Activated effector memory CD4-positive, alpha-beta T cell treated with anti-CD3 and anti-CD28 coated beads, Interleukin-2, amount 50 U/mL, for 16 hours (primary cell): ENCODE measurements at regions not wholly inside any gene's neighbourhood (a gene's known extent, or its start where the extent isn't known, plus 50 kb on each side); places are given as distances from the start of the nearest gene placed in this dataset.

Source experiments
- DNase-seq: peaks from one replicate; pipeline ENCODE4 v3.0.0-alpha.2; 2020

DNA sequence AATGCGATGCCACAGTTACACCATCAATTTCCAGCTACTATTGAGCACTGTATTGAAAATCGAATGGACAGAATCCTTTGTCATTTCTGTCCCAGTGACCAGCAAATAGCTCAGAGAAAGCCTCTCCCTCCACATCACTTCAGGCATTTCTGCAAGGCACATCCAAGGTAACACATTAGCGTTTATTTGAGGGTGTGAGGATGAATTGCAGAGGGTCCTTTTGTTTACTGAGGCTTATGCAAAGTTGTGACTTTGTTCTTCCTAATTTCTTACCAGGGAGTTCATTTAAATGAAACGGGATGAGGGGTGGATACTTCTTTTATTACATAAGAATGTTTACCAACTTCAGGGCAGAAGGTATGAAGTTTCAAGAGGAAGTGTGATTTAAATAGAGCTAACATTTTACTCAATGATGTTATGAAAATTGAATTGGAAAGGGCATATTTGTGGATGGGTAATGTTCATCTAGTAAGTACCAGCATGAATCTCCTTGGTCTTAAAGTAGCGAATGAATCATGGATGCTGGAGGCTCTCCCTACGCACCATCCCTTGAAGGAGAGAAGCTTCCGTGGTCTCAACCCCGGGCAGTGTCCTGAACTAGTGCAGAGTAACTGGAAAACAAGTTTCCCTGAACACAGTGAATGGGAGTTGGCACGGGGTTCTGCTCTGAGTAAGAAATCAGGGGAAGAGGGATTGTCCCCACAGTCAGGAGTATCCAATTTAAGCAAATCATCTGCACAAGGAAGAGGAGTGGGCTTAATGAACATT lies 756.5 kb downstream of the GALR1 start:
- no peak for DNase-seq

DNA sequence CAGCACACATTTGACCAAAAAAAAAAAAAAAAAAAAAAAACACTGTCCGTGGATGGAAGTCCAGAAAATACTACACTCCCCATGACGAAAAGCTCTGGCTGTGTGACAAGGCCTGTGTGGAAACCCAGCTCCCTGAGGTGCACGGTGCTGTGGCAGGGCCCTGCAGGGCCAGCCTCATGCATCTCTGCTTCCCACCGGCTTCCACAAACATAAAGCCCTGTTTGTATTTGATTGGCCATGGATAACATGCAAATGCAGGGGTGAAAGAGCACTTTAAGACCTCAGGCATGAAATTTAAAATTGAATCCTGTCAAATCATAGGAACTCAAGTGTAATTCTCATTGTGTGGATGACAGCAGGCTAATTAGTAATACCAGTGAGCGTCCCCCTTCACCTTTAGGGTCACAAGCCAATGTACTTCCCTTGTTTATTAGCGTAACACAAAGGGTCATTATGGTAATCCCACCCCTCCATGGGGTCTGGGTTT lies 757.2 kb downstream of the GALR1 start:
- DNase-seq, result no peak

DNA sequence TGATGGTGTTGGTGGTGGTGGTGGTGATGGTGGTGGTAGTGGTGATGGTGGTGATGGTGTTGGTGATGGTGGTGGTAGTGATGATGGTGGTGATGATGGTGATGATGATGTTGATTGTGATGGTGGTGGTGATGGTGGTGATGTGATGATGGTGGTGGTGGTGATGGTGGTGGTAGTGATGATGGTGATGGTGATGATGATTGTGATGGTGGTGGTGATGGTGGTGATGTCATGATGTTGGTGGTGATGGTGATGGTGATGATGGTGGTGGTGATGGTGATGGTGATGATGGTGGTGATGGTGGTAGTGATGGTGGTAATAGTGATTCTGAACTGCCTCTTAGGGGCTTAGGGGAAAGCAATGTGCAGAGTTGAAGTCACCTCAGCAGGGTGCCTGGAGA lies 760.7 kb downstream of the GALR1 start:
- no peak for DNase-seq

GRCh38 chr18:78017869-78018268 lies 768.2 kb downstream of the GALR1 start:
- no peak for DNase-seq

DNA sequence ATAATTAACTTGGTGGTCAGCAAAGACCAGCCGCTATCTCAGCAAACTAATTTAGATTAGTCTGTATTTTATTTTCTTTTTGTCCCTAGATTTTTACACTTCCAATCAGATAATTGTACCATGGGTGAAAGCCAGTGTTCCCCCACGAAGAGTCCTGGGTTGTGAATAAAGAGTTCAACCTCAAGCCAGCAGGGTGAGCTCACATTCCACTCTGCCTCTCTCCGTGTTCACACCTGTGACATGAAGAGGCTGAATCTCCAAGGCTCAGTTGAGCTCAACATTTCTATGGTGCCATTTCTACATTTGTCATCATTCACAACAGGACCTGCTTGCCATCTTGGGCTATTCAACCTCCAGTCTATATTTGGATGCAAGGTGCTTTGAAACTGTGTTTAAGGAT lies 771.5 kb downstream of the GALR1 start:
- no peak for DNase-seq

DNA sequence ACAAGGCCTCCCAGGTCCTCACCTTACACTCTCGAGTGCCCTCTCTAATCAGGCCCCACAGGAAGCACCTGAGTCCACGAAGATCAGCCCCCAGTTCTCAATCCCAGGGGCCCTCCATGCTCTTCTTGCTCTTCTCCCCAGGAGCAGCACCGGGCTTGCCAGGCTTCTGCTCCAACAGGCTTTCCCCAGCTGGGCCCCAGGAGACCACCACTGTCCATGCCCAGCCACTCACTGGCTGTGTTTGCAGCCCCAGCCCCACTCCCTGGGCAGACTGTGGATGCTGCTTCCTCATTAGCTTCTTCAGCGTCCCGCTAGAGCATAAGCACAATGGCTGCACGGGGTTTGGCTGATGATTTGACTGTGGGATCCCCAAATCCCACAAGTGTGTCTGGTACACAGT lies 781.9 kb downstream of the GALR1 start:
- DNase-seq, result no peak

- DNase-seq, result no peak
Observed at GRCh38 chr18:78031991-78032390, 782.3 kb downstream of the GALR1 start.

GRCh38 chr18:78032574-78032973 lies 782.9 kb downstream of the GALR1 start:
- DNase-seq, result no peak

GRCh38 chr18:78034755-78035154 lies 785.1 kb downstream of the GALR1 start:
- DNase-seq, result no peak

DNA sequence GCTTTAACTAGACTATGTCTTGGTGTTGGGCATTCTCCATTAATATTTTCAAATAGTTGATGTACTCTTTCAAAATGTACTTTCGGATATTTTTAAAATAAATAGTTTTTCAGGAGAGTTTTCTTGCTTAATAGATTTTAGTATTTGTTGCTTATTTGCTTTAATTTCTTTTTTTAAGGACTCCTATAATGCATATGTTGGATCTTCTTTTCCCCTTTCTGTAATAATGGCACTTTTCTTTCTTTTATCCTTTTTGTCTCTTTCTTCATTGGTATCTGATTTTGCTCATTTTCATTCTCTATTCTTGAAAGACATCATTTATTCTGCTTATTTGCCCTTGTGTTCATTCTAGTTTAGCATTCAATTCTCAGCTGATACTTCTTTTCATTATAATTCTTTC lies 791.6 kb downstream of the GALR1 start:
- DNase-seq, result no peak

GRCh38 chr18:78046631-78047030 lies 797.0 kb downstream of the GALR1 start:
- DNase-seq, result no peak

GRCh38 chr18:78049281-78049680 lies 799.6 kb downstream of the GALR1 start:
- no peak for DNase-seq

DNA sequence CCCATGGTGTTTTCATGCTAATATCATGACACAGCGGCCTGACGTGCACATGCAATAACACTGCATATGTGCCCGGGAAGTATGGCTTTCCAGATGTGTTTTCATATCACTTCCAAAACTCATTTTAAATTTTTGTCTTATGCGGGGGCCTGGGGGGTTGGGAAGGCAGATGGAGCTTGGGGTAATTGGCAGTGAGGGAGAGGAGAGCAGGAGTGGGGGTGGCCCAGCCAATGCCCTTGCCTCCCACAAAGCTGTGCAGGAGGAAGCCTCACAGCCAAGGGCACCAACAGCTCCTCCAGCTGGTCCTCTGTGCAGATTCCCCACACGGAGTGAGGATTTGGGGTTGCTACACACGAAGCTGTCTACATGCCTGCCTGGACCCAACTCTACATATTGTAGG lies 805.2 kb downstream of the GALR1 start:
- DNase-seq, result no peak

- no peak for DNase-seq
Observed at GRCh38 chr18:78056011-78056410, 806.4 kb downstream of the GALR1 start.

DNA sequence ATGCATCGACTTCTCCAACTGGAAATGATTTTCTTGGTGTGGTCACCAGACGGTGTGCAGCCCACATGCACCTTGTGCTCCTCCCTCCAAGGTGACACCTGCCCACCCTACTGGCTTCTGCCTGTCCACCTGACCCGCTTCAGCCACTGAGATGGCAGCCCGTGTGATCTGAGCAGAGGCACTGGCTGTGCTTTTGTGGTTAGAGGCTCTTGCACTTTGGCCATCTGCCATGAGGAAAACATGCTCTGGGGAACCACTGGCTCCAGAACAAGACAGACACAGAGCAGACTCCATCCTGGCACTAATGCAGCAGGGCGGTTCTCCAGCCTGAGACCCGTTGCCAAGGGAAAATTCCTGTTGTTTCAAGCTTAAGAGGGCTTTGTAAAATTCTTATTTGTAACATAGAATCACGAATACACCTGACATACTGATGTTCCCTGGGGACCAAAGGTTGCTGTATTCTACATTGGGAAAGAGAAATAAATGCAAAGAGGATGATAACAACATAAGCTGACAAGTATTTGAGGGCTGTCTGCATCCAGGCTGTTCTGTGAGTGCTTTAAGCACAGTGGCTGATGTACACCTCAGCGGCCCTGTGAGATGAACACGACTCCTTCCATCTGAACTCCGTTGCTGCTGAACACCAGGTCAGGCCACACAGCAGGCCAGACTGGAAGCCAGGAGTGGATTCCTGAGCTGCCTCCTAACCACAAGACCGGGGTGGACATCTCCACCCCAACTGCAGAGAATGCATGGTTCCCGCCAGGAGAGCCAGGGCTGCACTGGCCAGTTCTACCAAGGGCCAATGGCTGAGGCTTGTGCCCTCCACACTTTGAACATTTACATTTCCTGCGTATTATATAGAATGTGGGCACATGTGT lies 820.4 kb downstream of the GALR1 start:
- no peak for DNase-seq

GRCh38 chr18:78071166-78071710 lies 821.6 kb downstream of the GALR1 start:
- no peak for DNase-seq

GRCh38 chr18:78071776-78072175 lies 822.1 kb downstream of the GALR1 start:
- DNase-seq, result no peak

DNA sequence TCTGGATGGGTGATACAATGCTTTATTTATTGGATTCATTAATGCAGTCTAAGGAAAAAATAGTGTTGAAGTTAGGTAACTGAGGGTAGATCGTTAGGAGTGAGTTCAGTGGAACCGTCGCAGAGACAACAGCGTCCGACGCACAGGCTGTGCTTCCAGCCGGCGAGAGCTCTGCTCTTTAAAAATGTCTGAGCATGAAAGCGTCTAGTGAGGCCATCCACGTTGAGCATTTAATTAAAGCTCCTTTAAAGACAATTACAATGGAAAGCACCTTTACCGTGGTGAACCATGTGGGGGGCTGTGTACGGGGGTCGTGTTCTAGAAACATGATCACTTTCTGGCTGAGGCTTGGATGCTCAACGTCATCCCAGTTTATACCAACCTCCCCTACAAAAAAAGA lies 822.7 kb downstream of the GALR1 start:
- DNase-seq, result no peak

- no peak for DNase-seq
Observed at GRCh38 chr18:78073275-78073674, 823.6 kb downstream of the GALR1 start.

- DNase-seq, result no peak
Observed at GRCh38 chr18:78074400-78075020, 824.9 kb downstream of the GALR1 start.

DNA sequence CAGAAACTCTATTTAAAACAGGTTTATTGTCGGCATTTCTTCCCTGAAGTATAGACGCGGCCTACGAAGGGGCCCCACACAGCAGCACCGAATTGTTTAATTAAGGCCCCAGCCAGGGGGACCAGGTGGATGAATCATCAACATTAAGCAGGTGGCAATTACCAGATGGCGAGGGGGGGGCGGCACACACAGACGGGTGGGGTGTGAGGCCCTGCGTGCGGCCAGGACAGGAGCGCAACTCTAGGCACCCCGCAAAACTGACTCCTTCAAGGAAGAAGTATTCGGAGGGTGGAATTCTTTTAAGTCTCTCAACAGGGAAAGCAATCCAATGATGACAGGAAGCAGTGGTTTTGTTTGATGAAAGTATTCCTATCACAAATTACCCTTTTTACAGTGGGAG lies 830.4 kb downstream of the GALR1 start:
- no peak for DNase-seq

DNA sequence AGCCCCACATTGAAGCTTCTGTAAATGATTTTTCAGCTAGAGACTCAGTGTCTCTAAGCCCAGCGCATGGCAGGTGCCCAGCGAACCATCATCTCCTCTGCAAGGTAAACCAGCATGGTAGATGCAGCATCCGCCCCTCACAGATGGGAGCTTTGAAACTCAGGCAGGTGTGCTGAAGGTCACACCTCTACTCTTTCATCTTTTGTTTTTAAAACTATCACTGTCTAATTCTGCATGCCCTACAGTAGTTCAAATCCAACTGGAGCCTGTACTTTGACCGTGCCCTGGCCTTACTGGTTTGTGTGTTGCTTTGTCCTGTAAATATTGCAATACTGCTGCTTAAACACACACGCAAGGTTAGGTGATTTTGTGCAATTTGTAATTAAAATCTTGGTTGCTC lies 831.1 kb downstream of the GALR1 start:
- no peak for DNase-seq

DNA sequence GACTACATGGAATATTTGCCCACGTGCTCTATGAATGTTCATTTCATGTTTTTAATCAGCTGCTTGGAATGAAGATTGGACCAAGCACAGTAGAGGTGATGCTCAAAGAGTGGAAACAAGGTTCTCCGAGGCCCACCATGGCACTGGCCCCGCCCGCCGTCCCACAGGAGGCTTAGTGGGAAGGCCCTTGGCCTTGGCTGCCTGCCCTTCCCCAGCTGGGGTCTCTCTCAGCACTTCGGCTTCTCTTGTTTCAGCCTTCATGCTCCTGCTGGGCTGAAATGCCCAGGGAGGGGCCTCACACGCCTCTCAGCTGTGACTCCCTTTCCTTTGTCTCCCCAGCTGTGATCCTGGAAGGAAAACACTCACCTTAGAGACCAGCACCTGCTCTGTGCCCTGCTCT lies 833.2 kb downstream of the GALR1 start:
- no peak for DNase-seq
